ENCODE measurements at regions not wholly inside any gene's neighbourhood (a gene's known extent, or its start where the extent isn't known, plus 50 kb on each side); places are given as distances from the start of the nearest gene placed in this dataset.
A peak's percentile ranks its signal among the peaks of the same experiment; 100 is the strongest.

GRCh38 chr21:30104241-30104640, 62.4 kb downstream of the CLDN17 start:
- ATAC-seq (replicated peaks in 1 of 2), result no peak
- no peak overlapping the region for H3K4me3 Mint-ChIP-seq
- no peaks in the 10 kb centered on the region for H3K27me3 Mint-ChIP-seq (ENCODE audit: low read depth)
- H3K27ac Mint-ChIP-seq, result no peak overlapping the region
- DNase-seq, result no peak
- H3K9me3 Mint-ChIP-seq, result no peaks in the 10 kb centered on the region
- no peaks in the 10 kb centered on the region for H3K36me3 Mint-ChIP-seq (ENCODE audit: insufficient read depth in 2 of 2)
- no peaks in the 10 kb centered on the region for H3K4me1 Mint-ChIP-seq (ENCODE audit: low read depth)

GRCh38 chr21:30102871-30103270, 63.7 kb downstream of the CLDN17 start:
- H3K27ac Mint-ChIP-seq, result no peak overlapping the region
- no peaks in the 10 kb centered on the region for H3K36me3 Mint-ChIP-seq (ENCODE audit: insufficient read depth in 2 of 2)
- H3K4me1 Mint-ChIP-seq (ENCODE audit: low read depth), result no peaks in the 10 kb centered on the region
- H3K9me3 Mint-ChIP-seq, result no peaks in the 10 kb centered on the region
- no peak overlapping the region for H3K4me3 Mint-ChIP-seq
- no peak for DNase-seq
- H3K27me3 Mint-ChIP-seq (ENCODE audit: low read depth), result no peaks in the 10 kb centered on the region
- ATAC-seq (replicated peaks in 1 of 2), result no peak

- ATAC-seq (replicated peaks in 1 of 2) (no peak), DNase-seq (no peak)
Measured at GRCh38 chr21:30101967-30102366, 64.6 kb downstream of the CLDN17 start.

GRCh38 chr21:30097791-30098190, 68.8 kb downstream of the CLDN17 start:
- no peak for DNase-seq
- Mint-ChIP-seq H3K36me3 (ENCODE audit: insufficient read depth in 2 of 2) (no peaks in the 10 kb centered on the region), H3K27me3 (ENCODE audit: low read depth) (no peaks in the 10 kb centered on the region), H3K4me3 (no peak overlapping the region), H3K4me1 (ENCODE audit: low read depth) (no peaks in the 10 kb centered on the region), H3K9me3 (no peaks in the 10 kb centered on the region), H3K27ac (no peak overlapping the region)
- ATAC-seq (replicated peaks in 1 of 2), result no peak

More at GRCh38 chr21:30101967-30102366, 64.6 kb downstream of the CLDN17 start:
- no peak overlapping the region for H3K4me3 Mint-ChIP-seq
- H3K27ac Mint-ChIP-seq, result no peak overlapping the region
- no peaks in the 10 kb centered on the region for H3K36me3 Mint-ChIP-seq (ENCODE audit: insufficient read depth in 2 of 2)
- no peaks in the 10 kb centered on the region for H3K27me3 Mint-ChIP-seq (ENCODE audit: low read depth)
- no peaks in the 10 kb centered on the region for H3K4me1 Mint-ChIP-seq (ENCODE audit: low read depth)
- no peaks in the 10 kb centered on the region for H3K9me3 Mint-ChIP-seq

- ATAC-seq (replicated peaks in 1 of 2), result no peak
- no peak overlapping the region for H3K4me3 Mint-ChIP-seq
- H3K27me3 Mint-ChIP-seq (ENCODE audit: low read depth), result no peaks in the 10 kb centered on the region
Measured at GRCh38 chr21:30083225-30083945, 83.2 kb downstream of the CLDN17 start.

GRCh38 chr21:30081506-30081905, 85.1 kb downstream of the CLDN17 start:
- H3K4me1 Mint-ChIP-seq (ENCODE audit: low read depth), result no peaks in the 10 kb centered on the region
- H3K9me3 Mint-ChIP-seq, result peaks cover 2 to 4% of the 10 kb centered on the region in 2 donors
- no peaks in the 10 kb centered on the region for H3K36me3 Mint-ChIP-seq (ENCODE audit: insufficient read depth in 2 of 2)
- ATAC-seq (replicated peaks in 1 of 2) (no peak), DNase-seq (no peak)
- H3K4me3 Mint-ChIP-seq, result no peak overlapping the region
- H3K27ac Mint-ChIP-seq, result no peak overlapping the region
- no peaks in the 10 kb centered on the region for H3K27me3 Mint-ChIP-seq (ENCODE audit: low read depth)

More at GRCh38 chr21:30083225-30083945, 83.2 kb downstream of the CLDN17 start:
- no peaks in the 10 kb centered on the region for H3K36me3 Mint-ChIP-seq (ENCODE audit: insufficient read depth in 2 of 2)
- DNase-seq, result no peak
- no peaks in the 10 kb centered on the region for H3K4me1 Mint-ChIP-seq (ENCODE audit: low read depth)
- no peak overlapping the region for H3K27ac Mint-ChIP-seq
- peaks cover 2% of the 10 kb centered on the region in 2 donors for H3K9me3 Mint-ChIP-seq

GRCh38 chr21:30072496-30072895, 94.1 kb downstream of the CLDN17 start:
- DNase-seq, result no peak
- Mint-ChIP-seq H3K4me3 (no peak overlapping the region), H3K27ac (no peak overlapping the region)

GRCh38 chr21:30058928-30059327, 107.7 kb downstream of the CLDN17 start:
- H3K9me3 Mint-ChIP-seq, result no peaks in the 10 kb centered on the region
- peaks cover 6% of the 10 kb centered on the region for H3K27me3 Mint-ChIP-seq (ENCODE audit: low read depth)
- H3K4me3 Mint-ChIP-seq, result no peak overlapping the region
- ATAC-seq (replicated peaks in 1 of 2), result no peak
- H3K4me1 Mint-ChIP-seq (ENCODE audit: low read depth), result no peaks in the 10 kb centered on the region
- no peak for DNase-seq
- H3K27ac Mint-ChIP-seq, result no peak overlapping the region
- H3K36me3 Mint-ChIP-seq (ENCODE audit: insufficient read depth in 2 of 2), result no peaks in the 10 kb centered on the region

More at GRCh38 chr21:30072496-30072895, 94.1 kb downstream of the CLDN17 start:
- H3K27me3 Mint-ChIP-seq (ENCODE audit: low read depth), result no peaks in the 10 kb centered on the region
- ATAC-seq (replicated peaks in 1 of 2), result no peak
- peaks cover 2 to 4% of the 10 kb centered on the region in 2 donors for H3K9me3 Mint-ChIP-seq
- no peaks in the 10 kb centered on the region for H3K36me3 Mint-ChIP-seq (ENCODE audit: insufficient read depth in 2 of 2)
- H3K4me1 Mint-ChIP-seq (ENCODE audit: low read depth), result no peaks in the 10 kb centered on the region

- ATAC-seq (replicated peaks in 1 of 2), result no peak
- H3K4me3 Mint-ChIP-seq, result no peak overlapping the region
- no peaks in the 10 kb centered on the region for H3K9me3 Mint-ChIP-seq
- DNase-seq, result no peak
- peaks cover 6% of the 10 kb centered on the region for H3K27me3 Mint-ChIP-seq (ENCODE audit: low read depth)
- H3K4me1 Mint-ChIP-seq (ENCODE audit: low read depth), result no peaks in the 10 kb centered on the region
- no peak overlapping the region for H3K27ac Mint-ChIP-seq
- no peaks in the 10 kb centered on the region for H3K36me3 Mint-ChIP-seq (ENCODE audit: insufficient read depth in 2 of 2)
Measured at GRCh38 chr21:30057108-30057507, 109.5 kb downstream of the CLDN17 start.

- DNase-seq, result no peak
- no peaks in the 10 kb centered on the region for H3K4me1 Mint-ChIP-seq (ENCODE audit: low read depth)
- ATAC-seq (replicated peaks in 1 of 2), result no peak
- H3K36me3 Mint-ChIP-seq (ENCODE audit: insufficient read depth in 2 of 2), result no peaks in the 10 kb centered on the region
- no peak overlapping the region for H3K27ac Mint-ChIP-seq
- no peaks in the 10 kb centered on the region for H3K27me3 Mint-ChIP-seq (ENCODE audit: low read depth)
- H3K4me3 Mint-ChIP-seq, result no peak overlapping the region
- no peaks in the 10 kb centered on the region for H3K9me3 Mint-ChIP-seq
Measured at GRCh38 chr21:30048570-30048969, 108.8 kb upstream of the GRIK1 start.

- DNase-seq (peak in 1 of 2 donors; percentile 3), ATAC-seq (replicated peaks in 1 of 2) (no peak)
- no peaks in the 10 kb centered on the region for H3K36me3 Mint-ChIP-seq (ENCODE audit: insufficient read depth in 2 of 2)
- H3K27ac Mint-ChIP-seq, result no peak overlapping the region
- H3K9me3 Mint-ChIP-seq, result no peaks in the 10 kb centered on the region
- no peak overlapping the region for H3K4me3 Mint-ChIP-seq
- H3K27me3 Mint-ChIP-seq (ENCODE audit: low read depth), result no peaks in the 10 kb centered on the region
- H3K4me1 Mint-ChIP-seq (ENCODE audit: low read depth), result no peaks in the 10 kb centered on the region
Measured at GRCh38 chr21:30044447-30045064, 104.8 kb upstream of the GRIK1 start.

- Mint-ChIP-seq H3K27ac (no peak overlapping the region), H3K9me3 (no peaks in the 10 kb centered on the region), H3K36me3 (ENCODE audit: insufficient read depth in 2 of 2) (no peaks in the 10 kb centered on the region), H3K4me3 (no peak overlapping the region), H3K4me1 (ENCODE audit: low read depth) (no peaks in the 10 kb centered on the region), H3K27me3 (ENCODE audit: low read depth) (no peaks in the 10 kb centered on the region)
- no peak for DNase-seq
- ATAC-seq (replicated peaks in 1 of 2), result no peak
Measured at GRCh38 chr21:30042443-30042842, 102.6 kb upstream of the GRIK1 start.

- ATAC-seq (replicated peaks in 1 of 2), result no peak
- no peaks in the 10 kb centered on the region for H3K27me3 Mint-ChIP-seq (ENCODE audit: low read depth)
- no peak overlapping the region for H3K4me3 Mint-ChIP-seq
- DNase-seq, result no peak
- no peaks in the 10 kb centered on the region for H3K4me1 Mint-ChIP-seq (ENCODE audit: low read depth)
- H3K9me3 Mint-ChIP-seq, result peaks cover 0 to 3% of the 10 kb centered on the region in 2 donors
- H3K27ac Mint-ChIP-seq, result no peak overlapping the region
- no peaks in the 10 kb centered on the region for H3K36me3 Mint-ChIP-seq (ENCODE audit: insufficient read depth in 2 of 2)
Measured at GRCh38 chr21:30033441-30033840, 93.6 kb upstream of the GRIK1 start.

- Mint-ChIP-seq H3K4me1 (ENCODE audit: low read depth) (no peaks in the 10 kb centered on the region), H3K4me3 (no peak overlapping the region), H3K27ac (no peak overlapping the region), H3K9me3 (peaks cover 0 to 3% of the 10 kb centered on the region in 2 donors), H3K36me3 (ENCODE audit: insufficient read depth in 2 of 2) (no peaks in the 10 kb centered on the region), H3K27me3 (ENCODE audit: low read depth) (no peaks in the 10 kb centered on the region)
- ATAC-seq (replicated peaks in 1 of 2) (no peak), DNase-seq (no peak)
Measured at GRCh38 chr21:30030416-30030815, 90.6 kb upstream of the GRIK1 start.

All from activated T-cell treated with anti-CD3 and anti-CD28 coated beads, Interleukin-2, amount 50 U/mL, for 72 hours (primary cell).